Stimulated activated CD4-positive, alpha-beta T cell treated with anti-CD3 and anti-CD28 coated beads, Interleukin-4, amount 100 ng/mL, for 24 hours (primary cell): ENCODE measurements at regions not wholly inside any gene's neighbourhood (a gene's known extent, or its start where the extent isn't known, plus 50 kb on each side); places are given as distances from the start of the nearest gene placed in this dataset.
A peak's percentile ranks its signal among the peaks of the same experiment; 100 is the strongest.
"Not testable (repeated sequence)": the region's sequence is repeated elsewhere in the genome, so short reads cannot be mapped to it uniquely, and the experiment has no call there.

Experiments used
- DNase-seq: peaks from one replicate; pipeline ENCODE4 v3.0.0-alpha.2; 2020

DNA sequence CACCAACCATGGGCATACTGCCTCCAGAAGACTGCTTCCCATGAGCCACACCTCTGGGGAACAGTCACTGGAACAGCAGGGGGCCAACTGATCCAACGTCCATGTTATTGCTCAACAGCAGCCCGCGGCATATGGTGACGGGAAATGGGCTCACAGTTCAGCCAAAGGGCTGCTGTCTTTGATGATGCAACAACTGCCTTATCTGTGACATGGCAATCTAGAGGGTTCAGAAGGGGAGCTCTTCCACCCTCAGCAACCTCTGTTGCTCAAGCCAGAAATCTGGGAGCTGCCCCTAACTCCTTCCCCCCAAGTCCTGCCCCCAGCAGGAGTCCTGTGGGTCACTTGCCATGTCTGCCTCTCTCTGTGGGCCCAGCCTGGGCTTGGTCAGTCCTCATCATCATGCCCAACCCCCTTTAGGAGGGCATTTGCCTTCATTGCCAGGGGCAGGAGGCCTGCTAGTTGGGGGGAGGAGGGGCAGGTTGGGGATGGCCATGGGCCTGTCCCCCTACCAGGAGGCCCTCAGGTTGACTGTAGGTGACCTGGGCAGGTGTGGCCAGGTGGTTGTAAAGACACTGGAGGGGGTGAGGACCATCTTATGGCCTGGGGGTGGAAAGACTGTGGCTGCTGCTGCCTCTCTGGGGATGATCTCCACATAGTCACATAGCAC, 212.9 kb downstream of the CYP26B1 start:
- DNase-seq = no peak

DNA sequence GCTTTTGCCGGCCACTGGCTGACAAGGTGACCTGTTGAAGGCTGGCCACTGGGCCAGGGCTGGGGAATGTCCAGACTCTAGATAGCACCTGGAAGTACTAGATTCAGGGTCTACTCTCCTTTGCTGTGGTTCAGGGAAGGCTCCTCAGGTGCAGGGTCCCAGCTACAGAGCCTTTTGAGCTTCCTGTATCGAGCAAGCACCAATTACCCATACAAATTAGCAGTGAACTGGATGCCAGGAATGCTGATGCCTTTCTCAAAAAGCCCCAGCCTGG, 213.4 kb downstream of the CYP26B1 start:
- DNase-seq = no peak

DNA sequence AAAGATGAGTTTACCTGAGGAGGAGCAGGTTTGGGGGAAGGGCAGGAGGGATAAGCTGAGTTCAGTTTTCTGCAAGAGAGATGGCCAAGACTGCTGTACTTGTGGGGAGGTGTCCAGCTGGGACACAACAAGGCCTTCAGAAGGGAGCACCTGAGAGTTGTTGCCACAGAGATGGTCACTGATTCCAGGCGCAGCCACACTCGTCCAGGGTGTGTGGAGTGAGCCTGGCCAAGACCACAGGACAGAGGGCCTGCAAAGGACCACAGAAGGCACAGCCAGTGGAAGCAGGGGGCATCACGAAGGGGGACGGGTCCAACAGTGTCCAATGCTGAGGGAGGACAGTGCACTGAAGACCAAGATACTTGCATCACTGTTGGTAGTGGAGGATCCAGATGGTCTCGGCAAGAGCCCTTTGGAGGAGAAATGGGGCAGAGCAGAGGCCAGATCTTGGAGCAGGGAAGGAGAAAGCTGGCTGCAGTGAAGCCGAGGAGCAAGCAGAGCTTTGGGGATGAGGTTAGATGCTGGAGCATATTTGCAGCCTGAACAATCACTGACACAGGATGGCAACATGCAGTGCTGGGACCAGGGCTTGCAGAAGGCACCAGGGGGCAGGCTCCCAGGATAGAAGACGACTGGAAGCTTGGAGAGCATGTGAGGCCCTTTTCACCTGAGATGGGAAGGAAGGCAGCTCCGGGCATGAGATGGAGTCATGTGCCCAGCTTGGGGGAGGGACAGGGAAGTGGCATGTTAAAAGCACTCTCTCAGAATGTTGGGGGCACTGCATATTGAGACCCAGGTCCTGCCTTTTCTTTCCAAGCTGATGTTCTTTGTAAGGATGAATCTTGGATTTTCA, 214.0 kb downstream of the CYP26B1 start:
- no peak for DNase-seq

DNA sequence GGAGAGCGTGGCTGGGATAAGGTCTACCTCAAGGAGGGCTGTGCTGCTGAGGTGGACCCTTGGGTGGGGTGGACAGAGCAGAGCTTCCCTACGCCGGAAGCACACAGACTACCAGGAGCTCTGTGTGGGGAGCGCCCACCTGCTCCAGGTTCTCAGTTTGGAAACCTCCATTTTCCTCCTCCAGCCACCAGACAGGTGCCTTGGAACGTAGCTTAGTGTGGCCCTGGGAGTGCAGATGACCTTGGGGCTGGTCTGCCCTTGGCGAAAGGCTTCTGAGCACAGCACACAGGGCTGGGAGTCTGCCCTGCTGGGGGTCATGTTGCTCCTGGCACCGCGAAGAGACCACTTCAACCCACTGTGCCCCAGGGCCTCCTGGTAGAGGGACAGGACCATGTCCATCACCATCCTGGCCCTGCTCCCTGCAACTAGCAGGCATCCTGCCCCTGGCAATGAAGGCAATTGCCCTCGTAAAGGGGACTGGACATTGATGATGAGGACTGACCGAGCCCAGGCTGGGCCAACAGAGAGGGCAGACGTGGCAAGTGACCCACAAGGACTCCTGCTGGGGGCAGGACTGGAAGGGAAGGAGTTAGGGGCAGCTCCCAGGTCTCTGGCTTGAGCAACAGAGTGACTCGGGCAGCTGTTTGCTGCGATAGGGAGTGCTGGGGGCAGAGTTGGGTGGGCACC, 214.7 kb downstream of the CYP26B1 start:
- DNase-seq = no peak

DNA sequence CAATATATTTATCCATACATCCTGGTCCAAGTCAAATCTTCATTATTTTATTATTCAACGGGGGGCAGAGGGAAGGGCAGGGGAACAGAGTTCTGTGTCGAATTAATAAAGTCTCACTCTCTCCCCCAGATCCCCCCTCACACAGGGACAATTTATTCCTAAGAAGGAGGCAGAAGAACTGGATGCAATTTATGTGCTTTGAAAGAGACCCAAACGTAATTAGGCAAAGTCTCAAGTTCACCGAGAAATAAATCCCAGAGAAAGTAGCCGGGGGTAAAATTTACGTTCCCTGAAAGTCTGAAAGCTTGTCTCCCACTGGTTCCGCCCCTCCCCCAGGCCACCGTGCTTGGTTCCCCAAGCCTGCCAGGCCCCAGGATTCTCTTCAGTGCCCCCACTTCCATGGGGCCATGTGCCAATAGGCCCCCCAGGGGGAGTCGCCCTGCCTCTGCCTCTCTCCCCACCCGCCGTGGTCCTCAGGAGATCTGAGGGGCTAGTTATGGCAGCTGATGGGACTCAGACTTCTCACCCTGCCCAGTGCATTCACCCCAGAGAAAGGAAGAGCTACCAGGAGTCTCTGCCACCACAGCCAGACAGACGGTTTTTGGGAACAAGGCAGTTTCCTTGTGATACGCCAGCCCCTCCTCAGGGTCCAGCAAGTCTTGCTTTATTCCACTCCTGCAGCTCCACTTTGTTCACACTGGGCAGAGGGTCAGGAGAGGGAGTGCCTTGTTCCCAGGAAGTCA, 215.5 kb downstream of the CYP26B1 start:
- no peak for DNase-seq

DNA sequence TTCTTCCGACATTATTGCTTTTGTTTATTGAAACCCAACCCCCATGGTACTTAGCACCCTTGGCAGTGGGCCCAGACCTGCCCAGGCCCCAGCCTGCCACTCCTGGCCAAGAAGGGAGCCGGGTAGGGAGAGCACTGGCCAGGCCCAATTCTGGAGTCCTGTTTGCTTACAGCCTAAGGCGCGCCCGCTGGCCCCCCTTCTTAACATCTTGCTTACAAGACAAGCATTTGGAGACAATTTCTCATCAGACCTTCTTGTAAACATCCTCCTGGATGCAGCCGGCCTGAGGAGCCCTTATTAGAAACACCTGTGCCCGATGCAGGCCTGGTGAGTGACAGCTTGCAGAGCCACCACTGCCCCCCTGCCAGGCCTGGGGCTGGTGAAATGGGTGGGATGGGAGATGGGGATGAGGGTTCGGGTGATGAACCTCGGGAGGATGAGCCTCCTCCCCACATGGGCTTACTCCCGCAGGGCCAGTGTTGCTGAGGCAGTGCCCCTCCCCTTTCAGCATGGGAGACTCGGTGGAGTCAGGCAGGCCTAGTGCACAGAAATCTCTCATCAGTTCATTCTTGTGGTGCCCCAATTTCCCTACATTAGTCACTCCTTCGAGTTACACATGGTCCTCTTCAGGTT, 217.5 kb downstream of the CYP26B1 start:
- no peak for DNase-seq

DNA sequence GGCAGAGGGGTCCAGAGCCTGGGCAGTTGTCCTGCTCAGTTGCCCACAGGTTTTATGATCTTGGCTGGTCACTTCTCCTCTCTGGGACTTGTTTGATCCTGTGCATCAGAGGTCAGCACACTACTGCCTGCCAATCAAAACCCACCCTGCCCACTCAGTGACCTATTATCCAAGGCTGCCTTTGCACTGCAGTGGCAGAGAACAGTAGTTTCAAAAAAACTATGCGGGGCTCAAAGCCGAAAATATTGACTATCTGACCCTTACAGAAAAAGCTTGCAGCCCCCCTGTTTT, 218.2 kb downstream of the CYP26B1 start:
- no peak for DNase-seq

DNA sequence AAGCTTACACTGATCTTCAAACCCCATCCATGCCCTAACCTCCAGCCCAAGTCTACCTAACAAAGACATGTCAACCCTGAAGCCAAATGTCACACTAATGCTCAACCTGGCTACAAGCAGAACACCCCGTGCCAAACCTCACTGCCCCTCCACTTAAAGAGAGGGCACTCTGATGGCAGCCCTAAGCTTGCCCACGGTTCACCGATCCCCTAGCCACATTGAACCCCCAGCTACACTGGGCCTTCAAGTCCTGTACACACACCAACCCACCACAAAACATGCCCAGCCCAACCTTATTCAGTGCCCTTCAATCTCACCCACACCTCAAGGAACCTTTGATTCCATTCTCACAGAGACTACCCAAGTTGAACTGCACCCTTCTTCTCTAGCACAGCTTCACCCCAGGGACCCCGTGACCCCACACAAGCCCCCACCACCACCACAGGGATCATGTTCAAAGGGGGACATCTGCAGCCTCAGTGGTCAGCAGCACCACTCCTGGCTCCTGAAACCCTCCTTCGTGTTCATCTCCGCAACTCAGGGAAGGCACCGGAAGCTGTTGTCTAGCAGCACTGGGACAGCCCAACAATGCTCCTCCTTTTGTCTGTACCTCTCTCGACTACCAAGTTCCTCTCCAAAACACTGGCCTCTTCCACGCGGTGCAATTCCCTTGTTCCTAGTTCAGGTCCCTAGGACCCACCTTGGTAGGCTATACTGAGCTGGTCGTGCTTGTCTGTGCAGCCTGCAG, 218.8 kb downstream of the CYP26B1 start:
- DNase-seq = no peak

DNA sequence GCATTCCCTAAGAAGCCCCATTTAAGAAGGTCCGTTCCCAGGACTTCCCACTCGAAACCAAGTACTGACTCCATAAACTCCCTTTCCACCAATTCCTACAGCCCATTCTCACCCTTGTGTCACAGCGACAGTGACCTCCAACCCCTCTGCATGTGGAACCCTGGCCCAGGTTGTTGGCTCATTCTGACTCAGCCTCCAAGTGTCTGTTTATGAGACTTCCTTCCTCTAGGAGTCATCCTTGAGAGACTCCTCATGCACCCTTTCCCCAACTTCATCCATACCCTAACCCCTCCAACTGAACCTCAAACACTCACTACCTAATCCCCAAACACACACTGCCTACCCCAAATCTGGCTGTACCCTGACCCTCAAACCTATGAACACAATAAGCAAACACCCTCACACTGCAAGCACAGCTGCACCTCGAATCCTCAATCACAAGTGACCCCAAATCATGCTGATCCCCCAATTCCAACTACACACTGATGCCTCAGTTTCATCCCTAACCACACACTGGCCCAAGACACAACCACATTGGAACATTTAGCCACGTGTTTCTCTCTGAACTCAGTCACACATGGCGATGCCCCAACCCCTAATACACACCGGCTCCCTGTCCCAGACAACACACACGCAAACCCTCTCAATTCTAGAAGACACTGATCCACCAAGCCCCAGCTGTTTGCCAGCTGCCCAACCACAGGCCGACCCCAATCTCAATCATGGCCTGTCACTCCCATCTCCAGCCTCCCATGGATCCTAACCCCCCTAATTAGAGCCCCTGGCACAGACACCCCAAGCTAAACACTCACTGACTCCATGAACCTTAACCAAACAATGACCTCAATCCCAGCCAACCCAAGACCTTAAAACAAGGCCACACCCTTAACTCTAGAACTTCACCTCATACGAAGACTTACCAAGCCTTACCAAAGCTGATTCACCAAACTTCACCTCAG, 219.6 kb downstream of the CYP26B1 start:
- no peak for DNase-seq

DNA sequence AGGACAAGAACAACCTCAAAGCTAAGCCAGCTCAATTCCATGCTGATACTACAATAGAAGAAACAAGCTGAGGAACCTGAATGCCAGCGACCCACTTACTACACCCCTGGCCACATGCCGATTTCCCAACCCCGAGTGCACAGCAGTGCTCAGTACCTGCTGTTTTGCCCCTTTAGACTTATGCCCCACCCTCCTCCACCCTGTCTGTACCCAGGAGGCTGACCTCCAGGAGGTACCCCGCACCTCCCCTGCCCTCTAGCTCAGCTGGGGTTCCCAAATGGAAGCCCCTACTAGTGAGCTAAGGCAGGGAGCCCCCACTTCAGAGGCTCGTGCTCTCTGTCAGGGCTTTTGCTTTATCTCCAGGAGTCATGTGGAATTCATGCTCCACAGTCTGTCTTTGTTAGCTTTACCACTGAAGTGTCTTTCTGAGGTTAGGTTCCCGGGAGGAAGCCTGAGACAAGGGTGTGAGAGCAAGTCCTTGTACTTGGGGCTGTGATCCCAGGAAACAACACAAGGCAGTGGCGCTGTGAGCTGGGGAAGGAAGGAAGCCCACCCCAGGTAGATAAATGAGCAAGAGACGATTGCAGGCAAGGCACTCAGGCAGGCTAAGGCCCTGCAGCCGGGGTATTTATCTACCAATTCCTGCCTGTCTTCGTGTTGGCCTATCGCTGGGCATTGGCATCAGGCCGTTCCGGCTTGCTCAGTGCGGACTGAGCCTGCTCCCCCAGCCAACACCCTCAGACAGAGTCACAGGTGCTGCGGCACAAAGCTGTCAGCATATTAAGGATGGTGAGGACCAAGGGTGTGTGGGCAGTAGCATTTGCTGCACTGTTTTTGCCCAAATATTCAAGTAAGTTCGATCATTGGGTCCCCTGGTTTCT, 220.5 kb downstream of the CYP26B1 start:
- no peak for DNase-seq

DNA sequence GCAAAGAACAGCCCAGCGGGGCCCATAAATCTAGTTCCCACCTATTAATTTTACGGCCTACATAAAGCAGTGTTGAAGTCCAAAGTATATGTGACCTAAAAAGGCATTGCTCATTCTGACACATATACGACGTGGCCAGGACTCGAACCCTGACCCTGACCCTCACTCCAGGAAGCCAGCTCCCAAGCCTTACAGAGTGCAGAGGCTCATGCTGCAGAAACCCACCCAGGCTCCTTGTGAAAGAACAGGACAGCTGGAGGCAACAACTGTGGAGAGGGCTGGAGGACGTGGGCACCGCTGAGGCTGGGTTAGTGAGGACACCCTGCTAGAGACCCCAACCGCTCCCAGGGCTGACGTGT, 221.6 kb downstream of the CYP26B1 start:
- DNase-seq = no peak

DNA sequence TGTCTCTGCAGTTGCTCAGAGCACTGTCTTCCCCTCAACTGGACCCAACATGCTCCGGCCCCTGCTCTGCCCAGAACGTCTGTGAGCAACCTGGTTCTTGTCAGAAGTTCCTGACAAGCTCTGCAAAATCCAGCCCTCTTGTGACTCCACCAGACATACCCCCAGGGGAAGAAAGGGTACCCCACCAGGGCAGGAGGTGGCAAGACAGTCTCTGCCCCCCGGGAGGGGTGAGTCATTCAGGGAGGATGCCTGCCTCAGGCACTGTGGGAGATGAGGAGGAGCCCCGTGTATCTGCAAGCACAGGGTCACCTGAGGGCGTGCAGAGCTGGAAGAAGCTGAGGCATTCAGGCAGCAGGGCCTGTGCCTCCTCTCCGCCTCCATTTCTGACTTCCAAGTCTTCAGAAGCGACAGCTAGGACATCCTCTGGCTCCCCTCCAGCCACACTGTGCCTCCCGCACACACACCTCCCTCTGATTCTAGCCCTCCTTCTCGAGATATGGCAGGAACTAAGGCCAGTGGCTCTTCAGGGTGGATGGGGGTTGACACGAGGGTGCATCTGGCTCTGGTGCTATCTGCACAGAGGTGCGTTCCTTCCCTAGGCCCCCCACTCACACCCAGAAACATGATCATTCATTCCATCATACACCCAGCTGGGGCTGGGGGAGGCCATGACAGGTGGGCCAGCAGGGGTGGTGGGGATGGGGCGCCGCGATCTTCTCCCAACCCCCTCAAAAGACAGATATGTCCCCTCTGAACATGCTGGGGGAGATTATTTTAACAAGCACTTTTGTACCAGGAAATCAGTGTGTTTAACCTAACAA, 222.2 kb downstream of the CYP26B1 start:
- DNase-seq = no peak

DNA sequence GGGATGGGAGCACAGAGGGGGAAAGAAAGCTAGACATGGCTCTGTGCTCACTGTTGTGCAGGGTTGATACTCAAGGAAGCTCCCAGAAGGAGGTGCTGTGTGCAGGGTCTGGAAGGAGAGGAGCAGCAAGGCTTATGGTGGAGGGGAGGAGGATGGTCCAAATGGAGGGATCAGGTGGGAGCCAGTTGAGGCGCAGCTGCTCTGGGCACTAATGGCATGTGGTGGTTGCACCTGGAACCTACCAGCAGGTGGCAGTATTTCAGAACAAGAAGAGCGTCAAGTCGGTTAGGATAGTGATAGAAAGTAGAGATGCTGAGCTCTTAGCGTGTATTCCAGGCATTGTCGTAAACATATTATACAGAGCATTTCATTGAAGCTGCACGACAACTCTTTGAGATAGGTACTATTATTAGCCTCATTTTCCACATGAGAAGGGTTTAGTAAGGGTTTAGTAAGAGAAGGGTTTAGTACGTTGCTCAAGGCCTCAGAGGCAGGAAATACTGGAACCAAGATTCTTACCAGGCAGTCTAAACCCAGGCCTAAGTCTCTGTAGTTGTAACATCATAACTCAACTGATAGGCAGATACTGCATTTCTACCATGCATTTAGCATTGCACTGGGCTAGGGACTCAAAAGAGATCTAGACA, 223.7 kb downstream of the CYP26B1 start:
- peak; percentile 59 for DNase-seq

DNA sequence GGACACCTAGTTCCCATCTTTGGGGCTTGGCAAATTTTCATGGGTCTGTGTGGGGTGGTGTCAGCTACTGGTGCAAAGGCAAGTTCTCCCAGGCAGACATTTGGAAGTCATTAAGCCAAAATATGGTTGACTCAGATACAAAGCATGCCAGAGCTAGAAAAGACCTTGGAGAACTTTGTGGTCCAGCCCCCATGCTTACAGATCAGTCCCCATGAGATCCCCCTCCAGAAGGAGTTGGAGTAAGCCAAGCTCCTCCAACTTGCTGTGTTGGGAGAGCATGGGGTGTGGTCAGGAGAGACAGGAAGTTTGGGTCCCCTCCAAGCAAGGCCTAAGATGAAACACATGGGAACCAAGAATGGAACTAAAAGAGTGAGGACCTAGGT, 224.5 kb downstream of the CYP26B1 start:
- DNase-seq = no peak

DNA sequence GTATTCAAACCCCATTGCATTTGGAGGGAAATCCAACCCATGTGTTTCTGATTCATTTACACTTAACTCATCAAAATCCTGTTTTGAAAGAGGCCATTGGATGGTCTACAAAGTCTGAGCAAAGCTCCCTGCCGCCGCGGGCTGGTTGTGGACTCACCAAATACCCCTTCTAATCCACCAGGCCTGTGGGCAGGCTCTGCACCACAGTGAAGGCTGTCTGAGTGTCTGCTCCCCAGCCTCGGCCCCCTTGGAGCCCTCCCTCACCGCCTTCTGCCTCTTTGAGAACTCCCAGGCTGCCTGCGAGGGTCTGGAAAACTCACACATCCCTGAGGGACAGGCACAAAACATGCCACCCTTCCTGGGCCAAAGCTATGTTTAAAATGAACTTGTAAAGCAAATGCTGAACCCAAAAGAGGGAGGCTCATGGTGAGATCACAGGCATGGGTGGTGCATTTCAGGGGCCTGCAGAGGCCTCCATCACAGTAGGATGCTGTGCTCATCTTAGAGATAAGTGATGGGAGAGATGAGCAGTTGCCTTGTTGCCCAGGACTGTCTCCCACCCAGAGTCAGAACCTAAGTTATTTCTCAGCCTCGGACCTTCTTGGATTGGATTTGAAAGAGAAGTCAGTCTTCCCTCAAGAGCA, 225.0 kb downstream of the CYP26B1 start:
- DNase-seq = no peak

DNA sequence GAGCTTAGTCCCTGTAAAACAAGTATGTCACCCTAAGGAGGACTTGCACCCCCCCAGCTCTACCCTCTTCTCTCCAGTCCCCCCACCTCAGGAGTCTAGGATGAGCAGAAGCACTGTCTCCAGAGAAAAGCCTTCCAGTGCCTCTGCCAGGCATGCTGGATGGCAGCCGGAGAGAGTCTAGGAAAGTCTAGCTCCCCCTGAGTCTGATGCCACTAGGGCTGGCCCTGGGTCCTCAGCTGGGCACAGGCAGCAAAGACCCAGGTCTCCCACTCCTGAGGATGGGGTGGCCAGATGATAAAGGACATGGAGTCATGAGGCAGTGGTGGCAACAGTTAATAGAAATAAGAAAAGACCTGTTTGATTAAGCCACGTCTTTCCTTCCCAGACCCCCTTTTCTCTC, 225.6 kb downstream of the CYP26B1 start:
- no peak for DNase-seq

DNA sequence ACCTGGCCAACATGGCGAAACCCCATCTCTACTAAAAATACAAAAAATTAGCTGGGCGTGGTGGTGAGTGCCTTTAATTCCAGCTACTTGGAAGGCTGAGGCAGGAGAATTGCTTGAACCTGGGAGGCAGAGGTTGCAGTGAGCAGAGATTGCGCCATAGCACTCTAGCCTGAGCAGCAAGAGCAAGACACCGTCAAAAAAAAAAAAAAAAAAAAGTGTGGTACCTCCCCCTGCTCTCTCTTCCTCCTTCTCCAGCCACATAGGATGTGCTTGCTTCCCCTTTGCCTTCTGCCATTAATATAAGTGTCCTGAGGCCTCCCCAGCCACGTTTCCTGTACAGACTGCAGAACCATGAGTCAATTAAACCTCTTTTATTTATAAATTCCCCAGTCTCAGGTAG, 226.8 kb downstream of the CYP26B1 start:
- not testable (repeated sequence) for DNase-seq

DNA sequence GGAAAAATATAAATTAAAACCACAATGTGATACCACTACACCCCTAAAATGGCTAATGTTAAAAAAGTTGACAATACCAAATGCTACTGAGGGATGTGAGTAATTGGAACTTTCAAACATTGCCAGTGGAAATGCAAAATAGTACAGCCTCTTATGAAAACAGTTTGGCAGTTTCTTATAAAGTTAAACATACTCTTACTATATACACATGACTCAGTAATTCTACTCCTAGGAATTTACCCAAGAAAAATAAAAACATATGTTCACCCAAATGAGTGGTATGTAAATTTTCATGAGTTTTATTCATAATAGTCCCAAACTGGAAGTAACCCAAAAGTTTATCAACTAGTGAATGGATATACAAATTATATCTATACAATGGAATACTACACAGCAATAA, 228.0 kb downstream of the CYP26B1 start:
- no peak for DNase-seq
